ENCODE measurements at regions not wholly inside any gene's neighbourhood (a gene's known extent, or its start where the extent isn't known, plus 50 kb on each side); places are given as distances from the start of the nearest gene placed in this dataset.
A peak's percentile ranks its signal among the peaks of the same experiment; 100 is the strongest.
"Not testable (repeated sequence)": the region's sequence is repeated elsewhere in the genome, so short reads cannot be mapped to it uniquely, and the experiment has no call there.

DNA sequence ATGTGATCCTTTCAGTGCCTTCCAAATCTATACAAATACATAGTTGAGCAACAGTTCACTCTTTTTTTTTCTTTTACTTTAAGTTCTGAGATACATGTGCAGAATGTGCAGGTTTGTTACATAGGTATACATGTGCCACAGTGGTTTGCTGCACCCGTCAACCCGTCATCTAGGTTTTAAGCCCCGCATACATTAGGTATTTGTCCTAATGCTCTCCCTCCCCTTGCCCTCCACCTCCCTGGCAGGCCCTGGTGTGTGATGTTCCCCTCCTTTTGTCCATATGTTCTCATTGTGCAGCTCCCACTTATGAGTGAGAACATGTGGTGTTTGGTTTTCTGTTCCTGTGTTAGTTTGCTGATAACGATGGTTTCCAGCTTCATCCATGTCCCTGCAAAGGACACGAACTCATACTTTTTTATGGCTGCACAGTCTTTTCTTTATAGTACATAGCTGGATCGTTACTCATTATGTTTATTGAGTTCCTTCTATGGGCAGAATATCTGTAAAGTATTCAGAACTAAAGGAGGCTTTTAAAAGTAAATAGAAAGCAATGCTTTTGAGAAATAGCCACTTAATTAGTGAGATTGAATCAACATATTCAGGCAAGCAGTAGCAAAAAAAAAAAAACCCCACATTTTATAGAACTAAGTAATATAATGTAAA is 131.6 kb upstream of the POT1 start:
- DNase-seq (ENCODE audit: low read depth in 2 of 2) = not testable (repeated sequence)

- peak in 1 of 2 donors; percentile 19 for DNase-seq (ENCODE audit: low read depth in 2 of 2)
These were observed 130.3 kb upstream of the POT1 start for GRCh38 chr7:125059861-125060456.

DNA sequence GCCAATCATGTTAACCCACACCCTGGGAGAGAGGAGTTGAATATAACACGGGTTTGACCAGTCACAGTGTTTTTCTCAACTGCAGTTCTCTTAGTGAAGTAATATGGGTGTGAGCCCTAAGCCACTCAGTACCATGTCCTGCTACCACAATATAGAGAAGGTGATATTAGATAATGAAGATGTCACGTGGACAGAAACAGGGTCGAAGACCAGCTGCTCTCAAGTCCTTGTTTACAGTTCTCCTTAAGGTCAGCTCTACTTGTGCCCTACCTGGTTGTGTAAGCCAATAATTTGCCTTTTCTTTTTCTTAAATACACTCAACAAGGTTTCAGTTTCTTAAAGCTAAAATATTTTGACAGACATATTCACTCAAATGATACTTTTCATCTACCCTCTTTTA is 128.3 kb upstream of the POT1 start:
- DNase-seq (ENCODE audit: low read depth in 2 of 2) = no peak

GRCh38 chr7:125055376-125055775 is 125.8 kb upstream of the POT1 start:
- no peak for DNase-seq (ENCODE audit: low read depth in 2 of 2)

DNA sequence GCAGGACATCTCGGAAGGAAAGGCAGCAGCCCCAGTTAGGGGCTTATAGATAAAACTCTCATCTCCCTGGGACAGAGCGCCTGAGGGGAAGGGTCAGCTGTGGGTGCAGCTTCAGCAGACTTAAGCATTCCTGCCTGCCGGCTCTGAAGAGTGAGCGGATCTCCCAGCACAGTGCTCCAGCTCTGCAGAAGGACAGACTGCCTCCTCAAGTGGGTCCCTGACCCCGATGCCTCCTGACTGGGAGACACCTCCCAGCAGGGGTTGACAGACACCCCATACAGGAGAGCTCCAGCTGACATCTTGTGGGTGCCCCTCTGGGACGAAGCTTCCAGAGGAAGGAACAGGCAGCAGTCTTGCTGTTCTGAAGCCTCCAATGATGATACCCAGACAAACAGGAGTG is 117.1 kb upstream of the POT1 start:
- DNase-seq (ENCODE audit: low read depth in 2 of 2) = no peak

DNA sequence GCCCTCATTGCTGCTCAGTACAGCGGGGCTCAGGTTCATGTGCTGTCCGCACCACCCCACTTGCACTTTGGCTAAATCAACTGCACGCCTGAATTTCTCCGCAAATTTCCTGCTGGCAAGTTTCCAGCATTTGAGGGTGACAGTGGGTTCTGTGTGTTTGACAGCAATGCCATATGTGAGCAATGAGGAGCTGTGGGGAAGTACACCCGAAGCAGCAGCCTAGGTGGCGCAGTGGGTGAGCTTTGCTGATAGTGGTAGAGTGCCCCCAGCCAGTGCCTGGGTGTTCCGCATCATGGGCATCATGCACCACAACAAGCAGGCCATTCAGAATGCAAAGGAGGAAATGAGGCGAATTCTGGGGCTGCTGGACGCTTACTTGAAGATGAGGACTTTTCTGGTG is 103.9 kb upstream of the POT1 start:
- no peak for DNase-seq (ENCODE audit: low read depth in 2 of 2)

DNA sequence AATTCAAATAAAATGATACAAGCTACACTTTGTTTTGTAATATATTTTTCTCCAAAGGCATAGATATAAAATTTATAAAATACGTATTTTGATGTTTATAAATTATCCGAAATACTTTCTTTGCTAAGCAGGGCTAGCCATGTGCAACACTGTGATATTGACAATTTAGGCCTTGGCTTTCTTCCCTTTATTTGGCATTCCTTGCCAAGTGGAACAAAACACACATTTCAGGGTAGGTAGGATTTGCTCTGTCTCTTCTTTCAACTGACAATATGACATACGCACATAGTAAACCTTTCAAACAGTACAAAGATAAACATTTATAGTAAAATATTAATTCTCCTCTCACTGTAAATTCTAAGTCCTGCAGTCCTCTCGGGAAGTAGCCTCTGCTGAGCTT is 103.3 kb upstream of the POT1 start:
- no peak for DNase-seq (ENCODE audit: low read depth in 2 of 2)

DNA sequence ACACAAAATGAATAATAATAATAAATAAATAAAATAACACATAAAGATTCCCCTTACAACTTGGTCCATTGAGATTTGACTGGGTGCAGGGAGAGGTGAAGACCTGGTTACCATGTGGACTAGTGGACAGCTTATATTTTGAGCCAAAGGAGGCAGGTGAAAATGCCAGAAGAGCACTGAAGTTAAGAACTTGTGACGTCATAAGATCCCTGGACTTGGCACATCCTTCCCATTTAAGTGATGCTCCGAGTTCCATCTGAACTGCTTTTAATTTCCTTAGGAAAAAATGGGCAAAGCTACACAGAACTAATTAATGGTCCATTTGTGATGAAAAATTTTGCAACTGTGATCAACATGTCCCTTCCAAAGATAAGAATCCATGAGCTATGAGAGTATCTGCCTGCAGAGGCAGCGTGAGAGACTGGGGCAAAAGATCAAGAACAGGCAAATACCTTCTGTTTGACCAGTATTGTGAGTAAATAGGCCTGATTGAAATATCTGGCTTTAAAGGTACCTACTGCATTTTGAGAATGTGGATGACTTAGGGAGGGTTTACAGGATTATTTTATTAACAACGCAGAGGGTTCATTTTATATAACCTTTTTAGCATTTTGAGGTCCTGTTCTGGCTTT is 101.2 kb upstream of the POT1 start:
- DNase-seq (ENCODE audit: low read depth in 2 of 2) = no peak

DNA sequence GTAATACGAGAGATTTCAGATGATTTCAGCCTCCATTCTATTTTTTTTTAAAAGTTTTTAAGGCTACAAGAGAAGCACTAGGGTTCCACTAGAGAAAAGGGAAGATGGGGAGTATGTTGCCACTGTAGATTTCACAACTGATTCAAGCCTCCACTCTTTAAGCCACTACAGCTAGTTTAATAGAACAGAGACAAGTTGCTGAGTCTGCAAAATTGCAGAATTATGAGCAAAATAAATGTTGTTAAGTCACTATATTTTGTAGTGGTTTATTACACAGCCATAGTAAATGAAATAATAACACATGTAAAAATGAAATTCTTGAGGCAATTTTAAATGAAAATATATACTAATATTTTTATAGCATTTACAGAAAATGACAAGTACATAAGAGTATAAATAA is 96.0 kb upstream of the POT1 start:
- no peak for DNase-seq (ENCODE audit: low read depth in 2 of 2)

GRCh38 chr7:125020801-125021200 is 91.2 kb upstream of the POT1 start:
- DNase-seq (ENCODE audit: low read depth in 2 of 2) = no peak

GRCh38 chr7:125010540-125010939 is 80.9 kb upstream of the POT1 start:
- DNase-seq (ENCODE audit: low read depth in 2 of 2) = no peak

DNA sequence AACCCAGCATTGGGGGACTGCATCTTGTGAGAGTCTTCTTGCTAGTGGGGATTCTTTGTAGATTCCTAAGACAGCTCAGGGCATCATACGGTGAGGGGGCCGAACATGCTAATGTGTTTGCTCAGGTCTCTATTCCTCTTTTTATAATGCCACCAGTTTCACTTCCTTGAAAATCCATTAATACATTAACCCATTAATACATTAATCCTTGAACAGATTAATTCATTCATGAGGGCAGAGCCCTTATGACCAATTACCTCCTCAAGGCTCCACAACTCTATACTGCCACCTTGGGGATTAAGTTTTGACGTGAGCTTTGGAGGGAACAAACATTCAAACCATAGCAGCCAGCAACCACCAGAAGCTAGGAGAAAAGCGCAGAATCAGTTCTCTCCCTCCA is 67.2 kb upstream of the POT1 start:
- no peak for DNase-seq (ENCODE audit: low read depth in 2 of 2)

GRCh38 chr7:124992851-124993562 is 63.4 kb upstream of the POT1 start:
- DNase-seq (ENCODE audit: low read depth in 2 of 2) = peak in 1 of 2 donors; percentile 45

DNA sequence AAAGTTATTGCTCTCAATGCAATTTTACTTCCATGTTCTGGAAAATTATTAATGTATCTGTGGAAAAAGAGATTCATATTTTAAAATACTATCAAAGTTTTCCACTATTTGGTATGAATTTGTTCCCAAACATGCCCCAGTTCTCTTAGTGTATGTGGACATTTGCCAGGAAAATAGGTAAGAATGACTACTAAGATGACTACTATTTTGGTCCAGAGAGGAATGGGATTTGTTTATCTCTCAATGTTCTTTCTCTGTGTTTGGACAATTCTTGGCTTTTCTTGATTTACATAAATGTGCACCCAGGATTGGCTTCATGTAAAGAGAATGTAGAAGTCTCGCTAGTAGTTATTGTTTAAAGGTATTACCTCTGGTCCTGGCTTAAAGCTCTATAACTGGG is 60.3 kb upstream of the POT1 start:
- DNase-seq (ENCODE audit: low read depth in 2 of 2) = no peak

Measured in lung microvascular endothelial cell (primary cell).